SK-N-SH (cell line): ENCODE measurements at regions not wholly inside any gene's neighbourhood (a gene's known extent, or its start where the extent isn't known, plus 50 kb on each side); places are given as distances from the start of the nearest gene placed in this dataset.

ENCODE experiments used
- EP300 ChIP-seq, 2 experiments: IDR thresholded peaks; 2 replicates each; pipeline versions ENCODE4 v1.4.0 to v1.6.1; 2012; ENCODE audit warnings: borderline replicate concordance in 1 of 2, low read depth in 1 of 2, low read length in 1 of 2
- FOXJ3 ChIP-seq: sonication (generic); formaldehyde crosslinking; IDR thresholded peaks from 2 replicates; pipeline ENCODE4 v1.5.1; 2020; ENCODE audit warnings: mild to moderate bottlenecking, missing genetic modification reagents

DNA sequence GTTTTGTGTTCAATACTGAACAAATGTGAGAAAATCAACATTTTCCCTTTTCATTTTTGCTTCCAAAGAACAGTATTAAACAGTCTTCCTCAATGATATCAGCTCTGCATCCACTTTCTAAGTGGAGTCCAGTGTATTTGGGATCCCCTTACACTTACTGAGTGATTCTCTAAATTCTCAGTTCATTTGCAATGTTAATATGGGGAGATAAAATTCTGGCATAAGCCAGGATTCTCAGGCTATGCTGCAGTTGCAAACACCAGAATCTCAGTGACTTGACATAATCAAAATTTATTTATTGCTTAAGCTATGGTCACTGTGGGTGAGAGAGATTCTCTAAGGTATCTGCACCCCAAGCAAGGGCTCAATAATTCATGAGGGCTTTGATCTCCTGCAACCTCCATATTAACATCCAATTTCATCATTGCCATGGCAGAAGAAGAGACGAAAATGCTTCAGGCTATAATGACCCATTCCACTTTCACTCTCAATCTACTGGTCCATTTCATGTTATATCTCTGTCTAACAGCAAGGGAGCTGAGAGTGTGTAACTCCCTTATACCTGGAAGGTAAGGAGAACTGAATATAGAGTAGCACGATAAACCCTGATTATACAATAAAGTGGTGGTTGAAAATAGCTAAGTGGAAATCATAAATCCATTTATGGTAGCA is 64.1 kb upstream of the CARD18 start:
- TF ChIP-seq FOXJ3 (CRISPR knock-in tag) (no peak), EP300 (IDR thresholded peaks at IDR 0.05; ENCODE audit: borderline replicate concordance in 1 of 2, low read depth in 1 of 2, low read length in 1 of 2) (no peak)
